ENCODE measurements at regions not wholly inside any gene's neighbourhood (a gene's known extent, or its start where the extent isn't known, plus 50 kb on each side); places are given as distances from the start of the nearest gene placed in this dataset.

- TF ChIP-seq, protein P1, sequence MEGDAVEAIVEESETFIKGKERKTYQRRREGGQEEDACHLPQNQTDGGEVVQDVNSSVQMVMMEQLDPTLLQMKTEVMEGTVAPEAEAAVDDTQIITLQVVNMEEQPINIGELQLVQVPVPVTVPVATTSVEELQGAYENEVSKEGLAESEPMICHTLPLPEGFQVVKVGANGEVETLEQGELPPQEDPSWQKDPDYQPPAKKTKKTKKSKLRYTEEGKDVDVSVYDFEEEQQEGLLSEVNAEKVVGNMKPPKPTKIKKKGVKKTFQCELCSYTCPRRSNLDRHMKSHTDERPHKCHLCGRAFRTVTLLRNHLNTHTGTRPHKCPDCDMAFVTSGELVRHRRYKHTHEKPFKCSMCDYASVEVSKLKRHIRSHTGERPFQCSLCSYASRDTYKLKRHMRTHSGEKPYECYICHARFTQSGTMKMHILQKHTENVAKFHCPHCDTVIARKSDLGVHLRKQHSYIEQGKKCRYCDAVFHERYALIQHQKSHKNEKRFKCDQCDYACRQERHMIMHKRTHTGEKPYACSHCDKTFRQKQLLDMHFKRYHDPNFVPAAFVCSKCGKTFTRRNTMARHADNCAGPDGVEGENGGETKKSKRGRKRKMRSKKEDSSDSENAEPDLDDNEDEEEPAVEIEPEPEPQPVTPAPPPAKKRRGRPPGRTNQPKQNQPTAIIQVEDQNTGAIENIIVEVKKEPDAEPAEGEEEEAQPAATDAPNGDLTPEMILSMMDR (IDR thresholded peaks at IDR 0.05) = no peak
- TF ChIP-seq POLR2A (IDR thresholded peaks at IDR 0.05) = no peak
Observed at GRCh38 chr5:172535108-172535445, 80.8 kb upstream of the SH3PXD2B start.

Data from lower leg skin (tissue), 3 donors.